GM12875 (cell line): ENCODE measurements at regions not wholly inside any gene's neighbourhood (a gene's known extent, or its start where the extent isn't known, plus 50 kb on each side); places are given as distances from the start of the nearest gene placed in this dataset.

Experiments
- H3K4me3 ChIP-seq: one replicate; pipeline ENCODE4 v1.5.1; 2011; ENCODE audit warnings: low read depth, low read length, control low read depth
- TF ChIP-seq, protein P1 (sequence below): IDR thresholded peaks from 2 replicates; pipeline ENCODE4 v1.5.1; 2011; ENCODE audit warnings: low read depth, mild to moderate bottlenecking, control low read depth, inconsistent platforms, low read length, moderate library complexity, borderline replicate concordance; ENCODE audit not compliant: insufficient read depth

DNA sequence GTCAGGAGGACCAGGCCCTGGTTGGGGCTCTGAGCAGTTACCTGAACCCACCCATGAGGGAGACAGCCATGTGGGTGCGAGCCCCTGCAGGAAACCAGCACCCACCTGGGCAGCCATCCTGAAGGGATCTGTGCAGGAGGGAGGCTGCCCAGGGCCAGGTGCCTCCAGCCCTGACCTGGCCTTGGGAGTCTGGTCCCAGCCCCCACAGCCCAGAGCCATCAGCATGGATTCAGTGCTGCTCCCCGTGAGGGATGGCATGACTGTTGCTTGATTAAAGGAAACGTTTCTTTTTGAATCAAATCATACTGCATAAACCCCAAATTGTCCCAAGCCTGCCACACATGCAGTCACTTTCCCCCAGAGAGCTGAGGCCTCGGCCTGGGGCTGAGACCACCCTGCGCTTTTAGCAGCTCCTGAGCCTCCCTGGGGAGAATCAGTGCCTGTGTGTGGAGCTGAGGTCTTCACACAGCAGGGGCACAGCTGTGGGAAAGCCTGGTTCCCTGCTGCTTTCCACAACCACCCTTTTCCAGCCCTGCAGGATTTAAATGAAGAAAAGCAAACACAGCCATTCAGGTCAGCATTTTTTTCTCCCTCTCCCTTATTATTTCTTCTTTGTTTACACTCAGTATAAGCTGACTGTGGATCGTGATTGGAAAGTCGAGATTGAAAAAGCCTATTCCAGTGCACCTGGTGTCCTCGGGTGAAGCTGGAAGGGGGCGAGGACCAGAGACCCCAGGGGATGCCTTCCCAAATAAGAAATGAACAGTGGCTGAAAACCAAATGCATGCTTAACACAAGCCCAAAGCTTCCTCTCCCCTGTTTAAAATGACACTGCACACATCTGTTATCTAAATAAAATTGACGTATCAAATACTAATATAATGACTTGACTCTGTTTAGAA lies 283.9 kb downstream of the SMOC2 start:
- TF ChIP-seq, protein P1, sequence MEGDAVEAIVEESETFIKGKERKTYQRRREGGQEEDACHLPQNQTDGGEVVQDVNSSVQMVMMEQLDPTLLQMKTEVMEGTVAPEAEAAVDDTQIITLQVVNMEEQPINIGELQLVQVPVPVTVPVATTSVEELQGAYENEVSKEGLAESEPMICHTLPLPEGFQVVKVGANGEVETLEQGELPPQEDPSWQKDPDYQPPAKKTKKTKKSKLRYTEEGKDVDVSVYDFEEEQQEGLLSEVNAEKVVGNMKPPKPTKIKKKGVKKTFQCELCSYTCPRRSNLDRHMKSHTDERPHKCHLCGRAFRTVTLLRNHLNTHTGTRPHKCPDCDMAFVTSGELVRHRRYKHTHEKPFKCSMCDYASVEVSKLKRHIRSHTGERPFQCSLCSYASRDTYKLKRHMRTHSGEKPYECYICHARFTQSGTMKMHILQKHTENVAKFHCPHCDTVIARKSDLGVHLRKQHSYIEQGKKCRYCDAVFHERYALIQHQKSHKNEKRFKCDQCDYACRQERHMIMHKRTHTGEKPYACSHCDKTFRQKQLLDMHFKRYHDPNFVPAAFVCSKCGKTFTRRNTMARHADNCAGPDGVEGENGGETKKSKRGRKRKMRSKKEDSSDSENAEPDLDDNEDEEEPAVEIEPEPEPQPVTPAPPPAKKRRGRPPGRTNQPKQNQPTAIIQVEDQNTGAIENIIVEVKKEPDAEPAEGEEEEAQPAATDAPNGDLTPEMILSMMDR: no peak
- no peak overlapping the region for H3K4me3 ChIP-seq

DNA sequence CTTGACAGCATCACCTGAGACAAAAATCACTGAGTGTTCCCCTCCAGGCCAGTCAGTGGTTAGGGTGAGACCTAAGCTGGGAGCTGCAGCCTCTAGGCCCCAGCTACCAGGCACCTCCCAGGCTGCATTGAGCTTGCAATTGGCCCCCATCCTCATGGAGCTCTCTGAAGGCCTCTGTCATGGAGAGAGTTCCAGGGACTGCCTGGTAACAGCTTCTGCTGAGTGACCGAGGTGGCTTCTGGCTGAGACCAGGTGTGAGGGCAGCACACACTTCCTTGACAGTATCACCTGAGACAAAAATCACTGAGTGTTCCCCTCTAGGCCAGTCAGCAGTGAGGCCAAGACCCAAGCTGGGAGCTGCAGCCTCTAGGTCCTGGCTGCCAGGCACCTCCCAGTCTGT lies 283.0 kb downstream of the SMOC2 start:
- H3K4me3 ChIP-seq: no peak overlapping the region
- TF ChIP-seq, protein P1: no peak

DNA sequence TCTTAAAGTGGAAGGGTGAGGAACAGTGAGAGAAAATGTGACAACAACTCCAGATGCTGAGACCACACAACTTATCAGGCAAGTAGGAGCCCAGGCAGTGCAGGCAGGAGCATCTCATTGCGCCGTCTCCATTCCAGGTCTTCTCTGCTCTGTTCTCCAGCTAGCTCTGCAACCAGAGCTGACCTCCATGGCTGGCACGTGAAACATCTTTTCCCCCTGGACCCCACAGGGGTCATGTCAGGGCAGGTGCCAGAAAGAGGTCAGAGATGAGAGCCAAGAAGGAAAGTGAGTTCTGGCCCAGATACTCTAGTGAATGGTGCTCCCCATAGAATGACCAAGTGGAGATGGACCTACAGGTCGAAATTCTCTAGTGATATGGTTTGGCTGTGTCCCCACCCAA lies 281.4 kb downstream of the SMOC2 start:
- no peak overlapping the region for H3K4me3 ChIP-seq

DNA sequence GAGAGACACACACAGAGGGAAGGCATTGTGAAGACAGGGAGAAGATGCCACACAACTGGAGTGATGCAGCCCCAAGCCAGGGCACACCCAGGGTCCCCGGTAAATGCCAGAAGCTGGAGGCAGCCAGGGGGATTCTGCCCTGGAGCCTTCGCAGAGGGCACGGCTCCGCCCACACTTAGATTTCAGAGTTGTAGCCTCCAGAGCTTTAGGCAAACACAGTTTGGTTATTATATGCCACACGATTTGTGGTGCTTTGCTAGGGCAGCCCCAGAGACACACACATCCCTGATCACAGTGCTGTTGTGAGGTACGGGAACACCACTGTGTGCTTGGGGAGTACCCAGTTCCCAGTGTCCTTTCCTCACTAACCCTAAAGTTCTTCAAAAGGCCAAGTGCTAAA lies 280.6 kb downstream of the SMOC2 start:
- TF ChIP-seq, protein P1: no peak
- H3K4me3 ChIP-seq: no peak overlapping the region

More for the DNA sequence above, 281.4 kb downstream of the SMOC2 start:
- TF ChIP-seq, protein P1: no peak

DNA sequence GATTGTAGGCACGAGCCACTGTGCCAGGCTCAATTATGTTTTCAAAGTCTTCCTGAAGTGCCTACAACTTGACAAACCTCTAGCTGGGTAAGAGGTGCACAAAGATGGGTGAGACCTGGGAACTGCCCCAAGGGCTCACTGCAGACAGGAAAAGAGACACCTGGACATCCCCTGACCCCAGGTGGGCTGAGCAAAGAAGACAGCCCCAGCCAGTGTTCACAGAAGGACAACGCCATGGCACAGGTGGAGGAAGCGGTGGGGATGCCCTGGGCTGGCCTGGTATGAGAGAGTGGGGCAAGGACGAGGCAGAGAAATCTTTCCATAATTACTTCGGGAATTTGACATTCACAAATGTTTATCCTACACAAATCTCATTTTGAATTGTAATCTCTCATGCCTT lies 278.9 kb downstream of the SMOC2 start:
- TF ChIP-seq, protein P1: no peak
- H3K4me3 ChIP-seq: no peak overlapping the region

DNA sequence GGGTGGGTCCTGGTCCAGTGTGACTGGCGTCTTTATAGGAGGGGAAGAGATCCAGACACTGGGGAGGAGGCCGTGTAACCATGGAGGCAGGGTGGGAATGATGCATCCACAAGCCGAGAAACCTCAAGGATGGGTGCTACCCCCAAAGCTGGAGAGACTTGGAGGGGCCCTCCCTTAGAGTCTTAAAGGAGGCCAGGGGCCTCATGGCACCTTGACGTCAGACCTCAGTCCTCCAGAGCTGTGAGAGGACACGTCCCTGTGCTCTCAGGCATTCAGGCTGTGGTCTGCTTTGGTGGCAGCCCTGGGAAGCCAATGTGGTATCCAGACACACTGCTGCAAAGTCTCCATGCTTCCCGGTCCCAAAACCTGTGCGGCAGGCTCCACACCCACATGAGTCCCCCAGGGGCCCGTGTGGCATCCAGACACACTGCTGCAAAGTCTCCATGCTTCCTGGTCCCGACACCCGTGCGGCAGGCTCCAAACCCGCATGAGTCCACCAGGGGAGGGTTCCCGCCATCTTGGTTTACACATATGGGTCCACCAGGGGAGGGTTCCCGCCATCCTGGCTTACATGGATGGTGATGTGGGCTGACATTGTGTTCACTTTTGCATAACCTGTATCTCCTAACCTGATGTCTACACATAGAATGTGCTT lies 278.0 kb downstream of the SMOC2 start:
- no peak overlapping the region for H3K4me3 ChIP-seq
- TF ChIP-seq, protein P1: no peak
